GM23338 (cell line): ENCODE measurements at regions not wholly inside any gene's neighbourhood (a gene's known extent, or its start where the extent isn't known, plus 50 kb on each side); places are given as distances from the start of the nearest gene placed in this dataset.

Source experiments
- ATAC-seq: fragments of 200-7000 bp; cut with Tn5 transposase; 3 replicates; pipeline ENCODE4 v1.9.1; 2020
- DNase-seq: peaks from one replicate; pipeline ENCODE4 v3.0.0-alpha.2; 2015; ENCODE audit warnings: low spot score
- H2AFZ ChIP-seq: fragments of 200-600 bp; sonication (generic); 2 replicates; pipeline ENCODE4 v1.8.0; 2016; ENCODE audit warnings: antibody characterized with exemption, mild to moderate bottlenecking, moderate library complexity
- H3F3A ChIP-seq: fragments of 200-600 bp; sonication (generic); replicated peaks from 2 replicates; pipeline ENCODE4 v1.8.0; 2017; ENCODE audit warnings: antibody characterized with exemption, mixed run types, low read depth
- H3K27ac ChIP-seq: fragments of 200-600 bp; sonication (generic); 2 replicates; pipeline ENCODE4 v1.6.1; 2016; ENCODE audit warnings: low read depth
- H3K27me3 ChIP-seq: fragments of 200-600 bp; sonication (generic); 2 replicates; pipeline ENCODE4 v1.8.0; 2016; ENCODE audit warnings: mild to moderate bottlenecking, mixed run types, moderate library complexity; ENCODE audit not compliant: insufficient read depth
- H3K36me3 ChIP-seq: fragments of 200-600 bp; sonication (generic); 2 replicates; pipeline ENCODE4 v1.8.0; 2016; ENCODE audit warnings: mild to moderate bottlenecking; ENCODE audit not compliant: insufficient read depth
- H3K4me1 ChIP-seq: fragments of 200-600 bp; sonication (generic); 2 replicates; pipeline ENCODE4 v1.8.0; 2016; ENCODE audit warnings: mild to moderate bottlenecking, moderate library complexity; ENCODE audit not compliant: insufficient read depth
- H3K4me2 ChIP-seq: fragments of 200-600 bp; sonication (generic); 2 replicates; pipeline ENCODE4 v1.7.1; 2017; ENCODE audit warnings: mixed run types
- H3K4me3 ChIP-seq: fragments of 200-600 bp; sonication (generic); 2 replicates; pipeline ENCODE4 v1.6.1; 2016; ENCODE audit warnings: mixed run types
- H3K79me2 ChIP-seq: fragments of 200-600 bp; sonication (generic); replicated peaks from 2 replicates; pipeline ENCODE4 v1.8.0; 2017; ENCODE audit warnings: mild to moderate bottlenecking; ENCODE audit not compliant: insufficient read depth
- H3K9me2 ChIP-seq: fragments of 200-600 bp; sonication (generic); 2 replicates; pipeline ENCODE4 v1.8.0; 2017; ENCODE audit not compliant: insufficient read depth
- H4K20me1 ChIP-seq: fragments of 200-600 bp; sonication (generic); replicated peaks from 2 replicates; pipeline ENCODE4 v1.8.0; 2017; ENCODE audit warnings: mild to moderate bottlenecking; ENCODE audit not compliant: insufficient read depth
- H3K27ac Mint-ChIP-seq: 2 replicates; pipeline ENCODE4 v1.8.0; 2020; ENCODE audit warnings: inconsistent platforms, mild to moderate bottlenecking, moderate library complexity, mixed read lengths
- H3K27me3 Mint-ChIP-seq: 3 replicates; pipeline ENCODE4 v1.8.0; 2022; ENCODE audit warnings: low read depth, mild to moderate bottlenecking, moderate library complexity, mixed read lengths, inconsistent platforms; ENCODE audit not compliant: insufficient read depth, poor library complexity
- H3K36me3 Mint-ChIP-seq: 3 replicates; pipeline ENCODE4 v1.8.0; 2021; ENCODE audit warnings: low read depth, mild to moderate bottlenecking, inconsistent platforms, moderate library complexity, mixed read lengths
- H3K4me1 Mint-ChIP-seq: 3 replicates; pipeline ENCODE4 v1.8.0; 2020; ENCODE audit warnings: mild to moderate bottlenecking, inconsistent platforms, mixed read lengths
- H3K4me3 Mint-ChIP-seq: 3 replicates; pipeline ENCODE4 v1.8.0; 2021; ENCODE audit warnings: moderate library complexity, mild to moderate bottlenecking, inconsistent platforms, mixed read lengths
- H3K9me3 Mint-ChIP-seq: 3 replicates; pipeline ENCODE4 v1.8.0; 2020; ENCODE audit warnings: moderate library complexity, mild to moderate bottlenecking, inconsistent platforms, mixed read lengths
- CREB1 ChIP-seq: fragments of 250-450 bp; sonication (Bioruptor Pico); IDR thresholded peaks from 2 replicates; pipeline ENCODE4 v1.5.0; 2020; ENCODE audit warnings: low read depth, mild to moderate bottlenecking, moderate library complexity
- CTCF ChIP-seq, 2 experiments: fragments of 200-600 bp in 1 of 2; sonication (generic) in 1 of 2; conservative IDR thresholded peaks; 2 replicates each; pipeline versions ENCODE4 v1.5.1 to v1.6.1; 2016 to 2017; ENCODE audit warnings: antibody characterized with exemption in 2 of 2, low read depth in 2 of 2, mild to moderate bottlenecking in 2 of 2, moderate library complexity in 1 of 2
- EZH2 ChIP-seq: fragments of 200-600 bp; sonication (generic); IDR thresholded peaks from one replicate; pipeline ENCODE4 v1.8.0; 2017; ENCODE audit warnings: antibody characterized with exemption, mild to moderate bottlenecking, low read depth; ENCODE audit not compliant: unreplicated experiment
- EZH2phosphoT487 ChIP-seq: fragments of 200-600 bp; sonication (generic); IDR thresholded peaks from one replicate; pipeline ENCODE4 v1.8.1; 2018; ENCODE audit warnings: antibody characterized with exemption; ENCODE audit not compliant: unreplicated experiment
- JUNB ChIP-seq: IDR thresholded peaks from one replicate; pipeline ENCODE4 v1.6.1; 2016; ENCODE audit warnings: antibody characterized with exemption; ENCODE audit not compliant: unreplicated experiment
- NANOG ChIP-seq: IDR thresholded peaks from 2 replicates; pipeline ENCODE4 v1.6.1; 2016; ENCODE audit warnings: antibody characterized with exemption, borderline replicate concordance
- POLR2AphosphoS5 ChIP-seq: IDR thresholded peaks from 2 replicates; pipeline ENCODE4 v1.6.1; 2016; ENCODE audit warnings: antibody characterized with exemption, low read depth
- REST ChIP-seq: IDR thresholded peaks from one replicate; pipeline ENCODE4 v1.6.1; 2018; ENCODE audit warnings: antibody characterized with exemption; ENCODE audit not compliant: unreplicated experiment
- STAT1 ChIP-seq: IDR thresholded peaks from one replicate; pipeline ENCODE4 v1.6.1; 2016; ENCODE audit warnings: antibody characterized with exemption; ENCODE audit not compliant: unreplicated experiment
- ZNF114 ChIP-seq: fragments of 250-450 bp; sonication (Bioruptor Pico); IDR thresholded peaks from 2 replicates; pipeline ENCODE4 v1.5.0; 2020; ENCODE audit warnings: mild to moderate bottlenecking, moderate library complexity

- H3K36me3 ChIP-seq = no peaks in the 10 kb centered on the region
- H3K4me3 ChIP-seq = no peak overlapping the region
- Mint-ChIP-seq H3K27me3 (no peaks in the 10 kb centered on the region), H3K4me1 (no peaks in the 10 kb centered on the region), H3K36me3 (no peaks in the 10 kb centered on the region), H3K27ac (no peak overlapping the region), H3K9me3 (no peaks in the 10 kb centered on the region; the same call in 2 of the 3 replicates), H3K4me3 (no peak overlapping the region)
- no peaks in the 10 kb centered on the region for H3F3A ChIP-seq
- no peaks in the 10 kb centered on the region for H3K4me1 ChIP-seq
- H3K9me2 ChIP-seq = no peaks in the 10 kb centered on the region
- no peaks in the 10 kb centered on the region for H3K79me2 ChIP-seq
- H4K20me1 ChIP-seq = no peaks in the 10 kb centered on the region
- H3K4me2 ChIP-seq = no peak overlapping the region
- no peak for TF ChIP-seq REST
- TF ChIP-seq CTCF (conservative IDR thresholded peaks at IDR 0.05; ENCODE audit: low read depth in 2 of 2) = no peak
- no peak for TF ChIP-seq POLR2AphosphoS5
- no peak for TF ChIP-seq EZH2phosphoT487
- no peak for TF ChIP-seq JUNB
- no peak for TF ChIP-seq NANOG
- no peak for TF ChIP-seq CREB1 (CRISPR knock-in tag)
- no peak for TF ChIP-seq ZNF114 (CRISPR knock-in tag)
- no peak for TF ChIP-seq STAT1
- no peak overlapping the region for H3K27ac ChIP-seq
- no peaks in the 10 kb centered on the region for H3K27me3 ChIP-seq
- H2AFZ ChIP-seq = no peak overlapping the region
- ATAC-seq = no peak
- DNase-seq = no peak
Measured at GRCh38 chr16:56134790-56135189, 56.5 kb upstream of the GNAO1 start.

- TF ChIP-seq EZH2 (no peak), ZNF114 (CRISPR knock-in tag) (no peak), POLR2AphosphoS5 (no peak)
- Histone ChIP-seq H3K9me2 (no peaks in the 10 kb centered on the region), H3K4me3 (no peak overlapping the region), H4K20me1 (no peaks in the 10 kb centered on the region), H3K4me2 (no peak overlapping the region), H3F3A (no peaks in the 10 kb centered on the region), H3K27me3 (no peaks in the 10 kb centered on the region), H3K27ac (no peak overlapping the region), H2AFZ (no peak overlapping the region), H3K36me3 (no peaks in the 10 kb centered on the region), H3K4me1 (no peaks in the 10 kb centered on the region), H3K79me2 (no peaks in the 10 kb centered on the region)
- Mint-ChIP-seq H3K4me3 (no peak overlapping the region), H3K4me1 (peaks cover 10% of the 10 kb centered on the region), H3K27ac (no peak overlapping the region), H3K36me3 (no peaks in the 10 kb centered on the region), H3K9me3 (no peaks in the 10 kb centered on the region), H3K27me3 (peaks cover 2% of the 10 kb centered on the region)
- DNase-seq = no peak
- ATAC-seq = no peak
Measured at GRCh38 chr16:56125922-56126321, 65.4 kb upstream of the GNAO1 start.
